Natural killer cell (primary cell): ENCODE measurements at regions not wholly inside any gene's neighbourhood (a gene's known extent, or its start where the extent isn't known, plus 50 kb on each side); places are given as distances from the start of the nearest gene placed in this dataset.

ENCODE experiments used
- ATAC-seq, 3 donors: fragments of 150-1000 bp in 2 of 3; fragments of 200-7000 bp in 1 of 3; cut with Tn5 transposase; 1 replicate in 1 of 3; 2 replicates in 2 of 3; pipeline ENCODE4 v1.10.0; 2021; ENCODE audit warnings: mild to moderate bottlenecking in 2 of 3, moderate library complexity in 2 of 3
- DNase-seq, 2 donors: peaks; one replicate each; pipeline versions ENCODE4 v3.0.0 to v3.0.0-alpha.2; 2013 to 2021; ENCODE audit warnings: mixed read lengths in 1 of 2
- H3K27ac ChIP-seq: one replicate; pipeline ENCODE4 v1.5.1; 2013; ENCODE audit warnings: mild to moderate bottlenecking, low read length
- H3K27me3 ChIP-seq: one replicate; pipeline ENCODE4 v1.6.1; 2013; ENCODE audit warnings: low read length; ENCODE audit not compliant: control insufficient read depth, insufficient read depth
- H3K36me3 ChIP-seq: one replicate; pipeline ENCODE4 v1.6.1; 2013; ENCODE audit warnings: low read length; ENCODE audit not compliant: control insufficient read depth, insufficient read depth
- H3K4me1 ChIP-seq: one replicate; pipeline ENCODE4 v1.6.1; 2013; ENCODE audit warnings: low read length; ENCODE audit not compliant: control insufficient read depth, insufficient read depth
- H3K4me3 ChIP-seq: one replicate; pipeline ENCODE4 v1.5.1; 2013; ENCODE audit warnings: low read length
- H3K9me3 ChIP-seq: one replicate; pipeline ENCODE4 v1.6.1; 2013; ENCODE audit warnings: low read length; ENCODE audit not compliant: control insufficient read depth, insufficient read depth
- H3K27ac Mint-ChIP-seq, 2 donors: one replicate each; pipeline ENCODE4 v1.8.0; 2022; ENCODE audit warnings: mild to moderate bottlenecking in 2 of 2, mixed read lengths in 2 of 2, moderate library complexity in 1 of 2
- H3K27me3 Mint-ChIP-seq, 2 donors: one replicate each; pipeline ENCODE4 v1.8.0; 2022; ENCODE audit warnings: low read depth in 2 of 2, mixed read lengths in 2 of 2
- H3K36me3 Mint-ChIP-seq: one replicate; pipeline ENCODE4 v1.8.0; 2022; ENCODE audit warnings: mixed read lengths
- H3K4me1 Mint-ChIP-seq, 2 donors: one replicate each; pipeline ENCODE4 v1.8.0; 2022; ENCODE audit warnings: mixed read lengths in 2 of 2
- H3K4me3 Mint-ChIP-seq: one replicate; pipeline ENCODE4 v1.8.0; 2022; ENCODE audit warnings: mild to moderate bottlenecking, moderate library complexity, mixed read lengths
- H3K9me3 Mint-ChIP-seq, 2 donors: one replicate each; pipeline ENCODE4 v1.8.0; 2022; ENCODE audit warnings: mixed read lengths in 2 of 2
- WGBS: methylation state at CpG from one replicate; pipeline ENCODE4 v1.1.7; 2013; ENCODE audit warnings: missing lambda C conversion rate; ENCODE audit not compliant: insufficient coverage; 5-methylcytosine and 5-hydroxymethylcytosine counted together
- intact Hi-C: fragments of 100-400 bp; cut with micrococcal nuclease; formaldehyde crosslinking; loops from one replicate; pipeline ENCODE4 v1.14.2; 2022
- TF ChIP-seq, protein P1 (sequence below): fragments of 200-600 bp; IDR thresholded peaks from one replicate; pipeline ENCODE4 v1.8.0; 2022; ENCODE audit warnings: antibody characterized with exemption

DNA sequence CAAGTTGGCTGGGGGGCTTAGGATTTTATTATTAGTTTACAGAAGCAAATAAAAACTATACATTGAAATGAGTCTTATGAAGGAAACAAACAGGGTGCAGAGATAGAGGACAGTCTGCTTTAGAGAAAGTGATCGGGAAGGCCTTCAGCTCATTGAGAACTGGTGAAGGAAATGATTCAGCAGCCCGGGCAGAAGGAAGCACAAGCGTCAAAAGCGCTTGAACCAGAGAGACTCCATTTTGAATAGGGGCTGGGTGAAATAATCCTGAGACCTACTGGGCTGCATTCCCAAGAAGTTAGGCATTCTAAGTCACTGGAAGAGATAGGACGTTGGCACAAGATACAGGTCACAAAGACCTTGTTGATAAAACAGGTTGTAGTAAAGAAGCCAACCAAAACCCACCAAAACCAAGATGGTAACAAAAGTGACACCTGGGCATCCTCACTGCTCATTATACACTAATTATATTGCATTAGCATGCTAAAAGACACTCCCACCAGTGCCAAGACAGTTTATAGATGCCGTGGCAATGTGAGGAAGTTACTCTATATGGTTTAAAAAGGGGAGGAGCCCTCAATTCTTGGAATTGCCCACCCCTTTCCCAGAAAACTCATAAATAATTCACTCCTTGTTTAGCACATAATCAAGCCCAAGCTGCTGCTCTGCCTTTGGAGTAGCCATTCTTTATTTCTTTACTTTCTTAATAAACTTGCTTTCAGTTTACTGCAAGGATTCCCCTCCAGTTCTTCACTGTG lies 83.1 kb upstream of the MPP7 start:
- H3K27me3 ChIP-seq, result peaks cover 3% of the 10 kb centered on the region
- TF ChIP-seq, protein P1, sequence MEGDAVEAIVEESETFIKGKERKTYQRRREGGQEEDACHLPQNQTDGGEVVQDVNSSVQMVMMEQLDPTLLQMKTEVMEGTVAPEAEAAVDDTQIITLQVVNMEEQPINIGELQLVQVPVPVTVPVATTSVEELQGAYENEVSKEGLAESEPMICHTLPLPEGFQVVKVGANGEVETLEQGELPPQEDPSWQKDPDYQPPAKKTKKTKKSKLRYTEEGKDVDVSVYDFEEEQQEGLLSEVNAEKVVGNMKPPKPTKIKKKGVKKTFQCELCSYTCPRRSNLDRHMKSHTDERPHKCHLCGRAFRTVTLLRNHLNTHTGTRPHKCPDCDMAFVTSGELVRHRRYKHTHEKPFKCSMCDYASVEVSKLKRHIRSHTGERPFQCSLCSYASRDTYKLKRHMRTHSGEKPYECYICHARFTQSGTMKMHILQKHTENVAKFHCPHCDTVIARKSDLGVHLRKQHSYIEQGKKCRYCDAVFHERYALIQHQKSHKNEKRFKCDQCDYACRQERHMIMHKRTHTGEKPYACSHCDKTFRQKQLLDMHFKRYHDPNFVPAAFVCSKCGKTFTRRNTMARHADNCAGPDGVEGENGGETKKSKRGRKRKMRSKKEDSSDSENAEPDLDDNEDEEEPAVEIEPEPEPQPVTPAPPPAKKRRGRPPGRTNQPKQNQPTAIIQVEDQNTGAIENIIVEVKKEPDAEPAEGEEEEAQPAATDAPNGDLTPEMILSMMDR, result no peak
- H3K4me3 ChIP-seq, result no peak overlapping the region
- H3K27ac Mint-ChIP-seq, result no peak overlapping the region
- peaks cover 15 to 22% of the 10 kb centered on the region in 2 donors for H3K27me3 Mint-ChIP-seq
- ATAC-seq (no peak), DNase-seq (no peak)
- WGBS, result 88% methylated on average over 5 of the region's 6 CpGs
- H3K9me3 ChIP-seq, result no peaks in the 10 kb centered on the region
- peaks cover 6 to 8% of the 10 kb centered on the region in 2 donors for H3K4me1 Mint-ChIP-seq
- no peak overlapping the region for H3K4me3 Mint-ChIP-seq
- intact Hi-C loops, result no loop called here
- H3K27ac ChIP-seq, result no peak overlapping the region
- no peaks in the 10 kb centered on the region for H3K36me3 ChIP-seq
- H3K4me1 ChIP-seq, result no peaks in the 10 kb centered on the region
- H3K9me3 Mint-ChIP-seq, result no peaks in the 10 kb centered on the region
- no peaks in the 10 kb centered on the region for H3K36me3 Mint-ChIP-seq

DNA sequence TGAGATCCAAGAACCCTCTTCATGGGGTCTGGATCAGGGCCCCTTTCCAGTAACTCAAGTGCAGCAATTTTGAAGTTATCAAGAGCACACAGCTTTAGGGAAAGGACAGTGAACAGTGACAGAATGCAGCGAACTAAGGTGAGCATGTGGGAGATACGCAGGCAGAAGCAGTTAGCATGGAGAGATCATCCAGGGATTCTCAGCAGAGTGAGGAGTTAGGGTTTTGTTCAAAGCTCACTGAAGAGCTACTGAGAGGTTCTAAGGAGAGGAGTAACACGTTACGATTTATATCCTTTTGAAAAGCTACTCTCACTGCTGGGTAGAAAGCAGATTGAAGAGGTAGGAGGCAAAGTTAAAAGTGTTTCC lies 83.6 kb upstream of the MPP7 start:
- 87% methylated on average over 4 of the region's 4 CpGs for WGBS
- Histone ChIP-seq H3K9me3 (no peaks in the 10 kb centered on the region), H3K27me3 (peaks cover 3% of the 10 kb centered on the region), H3K4me1 (no peaks in the 10 kb centered on the region), H3K4me3 (no peak overlapping the region), H3K27ac (no peak overlapping the region), H3K36me3 (no peaks in the 10 kb centered on the region)
- ATAC-seq, result no peak
- peaks cover 15 to 22% of the 10 kb centered on the region in 2 donors for H3K27me3 Mint-ChIP-seq
- TF ChIP-seq, protein P1, result no peak
- intact Hi-C loops, result no loop called here
- H3K27ac Mint-ChIP-seq, result no peak overlapping the region
- H3K36me3 Mint-ChIP-seq, result no peaks in the 10 kb centered on the region
- peaks cover 6 to 8% of the 10 kb centered on the region in 2 donors for H3K4me1 Mint-ChIP-seq
- H3K4me3 Mint-ChIP-seq, result no peak overlapping the region
- H3K9me3 Mint-ChIP-seq, result no peaks in the 10 kb centered on the region
- no peak for DNase-seq

DNA sequence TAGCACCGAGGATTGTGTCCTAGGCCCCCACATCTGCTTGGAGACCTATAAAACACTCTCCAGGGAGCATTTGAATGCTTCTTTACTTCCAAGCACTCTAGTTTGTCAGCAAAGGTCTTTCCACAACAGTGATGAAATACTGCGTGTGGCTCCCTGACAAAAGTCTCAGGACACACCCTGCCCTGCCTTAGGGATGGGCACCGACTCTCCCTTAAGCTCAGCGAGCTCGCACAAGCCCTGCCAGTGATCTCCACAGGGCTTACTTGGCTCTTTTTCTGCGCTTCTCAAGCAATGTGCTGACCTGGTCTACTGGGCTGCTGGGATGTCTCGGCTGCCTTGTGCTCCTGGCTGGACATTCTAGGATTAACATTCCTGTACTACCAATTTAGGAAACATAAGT lies 84.3 kb upstream of the MPP7 start:
- TF ChIP-seq, protein P1, result no peak
- no peak overlapping the region for H3K4me3 Mint-ChIP-seq
- H3K36me3 ChIP-seq, result no peaks in the 10 kb centered on the region
- no peaks in the 10 kb centered on the region for H3K36me3 Mint-ChIP-seq
- H3K4me1 Mint-ChIP-seq, result peaks cover 0 to 2% of the 10 kb centered on the region in 2 donors
- H3K27ac Mint-ChIP-seq, result no peak overlapping the region
- 82% methylated on average over 7 of the region's 7 CpGs for WGBS
- peaks cover 3% of the 10 kb centered on the region for H3K27me3 ChIP-seq
- H3K27me3 Mint-ChIP-seq, result peaks cover 15 to 22% of the 10 kb centered on the region in 2 donors
- no peak overlapping the region for H3K27ac ChIP-seq
- no peaks in the 10 kb centered on the region for H3K9me3 ChIP-seq
- no peak for ATAC-seq
- no peak overlapping the region for H3K4me3 ChIP-seq
- intact Hi-C loops, result no loop called here
- H3K4me1 ChIP-seq, result no peaks in the 10 kb centered on the region
- no peaks in the 10 kb centered on the region for H3K9me3 Mint-ChIP-seq
- no peak for DNase-seq

DNA sequence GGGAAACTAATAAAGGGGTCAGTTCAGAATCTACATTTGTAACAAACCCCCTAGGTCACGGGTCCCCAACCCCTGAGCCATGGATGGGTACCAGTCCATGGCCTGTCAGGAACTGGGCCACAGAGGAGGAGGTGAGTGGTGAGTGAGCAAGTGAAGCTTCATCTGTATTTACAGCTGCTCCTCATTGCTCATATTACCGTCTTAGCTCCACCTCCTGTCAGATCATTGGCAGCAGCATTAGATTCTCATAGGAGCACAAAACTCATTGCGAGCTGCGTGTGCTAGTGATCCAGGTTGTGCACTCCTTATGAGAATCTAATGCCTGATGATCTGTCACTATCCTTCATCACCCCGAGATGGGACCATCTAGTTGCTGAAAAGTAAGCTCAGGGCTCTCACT lies 88.4 kb upstream of the MPP7 start:
- Mint-ChIP-seq H3K27ac (no peak overlapping the region), H3K4me1 (peaks cover 6 to 7% of the 10 kb centered on the region in 2 donors)
- no peak for DNase-seq

More for the DNA sequence above, 88.4 kb upstream of the MPP7 start:
- Histone ChIP-seq H3K9me3 (no peaks in the 10 kb centered on the region), H3K4me3 (no peak overlapping the region), H3K27ac (no peak overlapping the region), H3K4me1 (no peaks in the 10 kb centered on the region), H3K36me3 (no peaks in the 10 kb centered on the region), H3K27me3 (no peaks in the 10 kb centered on the region)
- peaks cover 4 to 11% of the 10 kb centered on the region in 2 donors for H3K27me3 Mint-ChIP-seq
- no peaks in the 10 kb centered on the region for H3K36me3 Mint-ChIP-seq
- TF ChIP-seq, protein P1, result no peak
- intact Hi-C loops, result no loop called here
- no peak for ATAC-seq
- no peaks in the 10 kb centered on the region for H3K9me3 Mint-ChIP-seq
- H3K4me3 Mint-ChIP-seq, result no peak overlapping the region
- 84% methylated on average over 4 of the region's 5 CpGs for WGBS
